NCI-H345 treated with DMSO at 0.1 percent for 48 hours (cell line): ENCODE measurements at regions not wholly inside any gene's neighbourhood (a gene's known extent, or its start where the extent isn't known, plus 50 kb on each side); places are given as distances from the start of the nearest gene placed in this dataset.
"Not testable (repeated sequence)": the region's sequence is repeated elsewhere in the genome, so short reads cannot be mapped to it uniquely, and the experiment has no call there.

Experiments
- DNase-seq: peaks from one replicate; lab custom pipeline; 2025; ENCODE audit not compliant: unreplicated experiment; lab: John Stamatoyannopoulos, UW

DNA sequence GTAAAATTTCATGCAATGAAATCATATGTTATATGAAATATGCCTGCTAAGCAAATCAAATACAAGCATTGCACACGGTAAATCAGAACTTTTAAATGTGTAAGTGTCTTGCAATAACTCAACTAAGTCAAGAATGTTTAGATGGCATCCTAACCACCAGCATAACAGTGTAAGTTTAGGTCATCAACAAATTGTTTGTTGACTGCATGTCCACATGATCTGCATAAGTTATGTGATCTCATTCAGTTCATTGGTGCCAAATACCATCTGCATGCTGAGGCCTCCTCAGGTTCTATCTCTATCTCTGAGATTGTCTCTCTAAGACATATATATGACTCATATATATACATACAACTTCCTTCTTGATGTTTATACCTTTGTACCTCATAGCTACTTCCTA, 159.6 kb upstream of the STK32A start:
- no peak for DNase-seq

DNA sequence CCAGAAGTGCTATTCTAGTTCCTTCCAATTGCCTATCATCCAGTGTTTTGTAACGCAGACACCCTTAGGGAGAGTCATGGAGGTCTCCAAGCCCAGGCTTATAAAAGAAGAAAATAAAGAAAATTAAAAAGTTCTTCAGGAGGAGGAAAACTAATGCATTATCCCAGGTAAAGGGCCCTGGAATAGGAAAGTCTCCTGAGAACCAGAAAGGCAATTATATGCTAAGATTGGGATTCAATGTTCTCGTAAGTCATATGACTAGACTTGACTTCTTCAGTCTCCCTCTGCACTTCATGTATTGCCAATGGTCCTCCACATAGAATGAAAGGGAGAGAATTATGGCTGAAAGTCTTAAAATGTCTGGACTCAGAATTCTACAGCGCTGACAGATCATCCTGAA, 154.4 kb upstream of the STK32A start:
- DNase-seq: no peak

DNA sequence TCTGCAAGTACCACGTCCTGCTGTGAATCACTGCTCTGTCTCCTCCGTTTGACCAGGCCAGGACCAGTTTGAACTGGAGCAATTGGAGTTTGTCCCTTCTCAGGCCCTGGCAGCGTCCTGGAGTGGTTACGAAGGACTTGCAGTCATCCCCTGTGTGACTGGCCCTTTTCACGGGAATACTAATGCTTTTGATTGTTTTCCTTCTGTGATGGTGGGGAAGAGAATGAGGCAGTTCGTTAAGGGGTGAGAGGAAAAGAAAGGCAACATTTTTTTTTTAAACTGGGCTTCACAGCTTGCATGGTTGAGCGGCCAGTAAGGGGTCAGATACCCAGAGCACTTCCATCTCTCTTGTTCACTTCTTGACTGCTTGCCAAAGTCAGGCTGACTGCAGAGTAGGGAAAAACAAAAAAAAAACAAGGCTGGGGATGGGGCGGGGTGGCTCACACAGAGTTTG, 153.5 kb upstream of the STK32A start:
- no peak for DNase-seq

DNA sequence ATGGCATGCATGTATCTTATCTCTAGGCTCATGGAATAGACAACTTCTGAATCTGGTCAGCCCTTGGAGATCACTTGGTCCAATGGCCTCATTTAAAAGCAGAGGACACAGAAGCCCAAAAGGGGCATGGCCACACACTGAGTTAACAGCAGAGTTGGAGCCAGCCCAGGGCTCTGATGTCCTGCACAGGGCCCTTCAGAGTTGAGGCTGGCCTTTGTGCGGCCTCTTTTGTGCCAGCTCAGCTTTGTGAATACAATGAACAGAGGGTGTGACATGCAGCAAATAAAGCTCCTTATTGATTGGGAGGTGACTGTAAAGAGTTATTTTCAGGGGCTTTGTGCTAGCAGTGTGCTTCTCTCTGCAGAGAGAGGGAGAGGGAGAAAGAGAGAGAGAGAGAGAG, 150.1 kb upstream of the STK32A start:
- DNase-seq: no peak

DNA sequence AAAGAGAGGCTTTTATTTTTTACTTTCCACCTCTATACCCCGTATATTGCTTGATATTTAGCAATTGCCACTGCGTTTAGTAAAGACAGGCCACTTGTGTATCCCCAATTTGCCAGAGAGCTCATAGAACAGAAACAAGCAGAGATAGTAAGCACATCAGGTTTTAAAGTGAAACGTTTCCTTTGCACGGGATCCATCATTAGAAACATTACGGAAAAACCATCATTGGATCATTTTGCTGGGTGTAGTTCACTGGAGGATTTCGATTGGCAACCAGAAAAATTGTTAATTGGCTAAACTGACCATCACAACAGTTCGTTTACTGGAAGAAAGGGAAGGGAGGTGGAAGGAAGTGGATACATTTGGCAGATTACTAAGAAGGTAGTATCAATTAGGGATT, 149.4 kb upstream of the STK32A start:
- DNase-seq: no peak

DNA sequence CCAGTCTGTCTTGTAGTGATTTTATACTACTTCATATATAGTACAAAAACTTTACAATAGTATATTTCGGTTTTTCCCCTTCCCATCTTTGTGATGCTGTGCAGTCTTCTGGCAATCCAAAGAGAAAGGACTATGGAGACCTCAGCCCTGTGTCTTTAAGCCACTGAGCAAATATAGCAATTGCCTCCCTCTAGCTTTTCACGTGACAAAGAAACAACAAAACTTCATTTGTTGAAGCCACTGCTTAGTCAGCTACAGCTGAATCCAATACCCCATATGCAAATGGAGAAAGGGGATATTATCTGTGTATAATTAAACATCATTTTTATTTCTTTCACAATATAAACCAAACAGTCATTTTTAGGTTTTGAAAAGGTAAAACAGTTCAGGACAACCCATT, 142.8 kb upstream of the STK32A start:
- no peak for DNase-seq

DNA sequence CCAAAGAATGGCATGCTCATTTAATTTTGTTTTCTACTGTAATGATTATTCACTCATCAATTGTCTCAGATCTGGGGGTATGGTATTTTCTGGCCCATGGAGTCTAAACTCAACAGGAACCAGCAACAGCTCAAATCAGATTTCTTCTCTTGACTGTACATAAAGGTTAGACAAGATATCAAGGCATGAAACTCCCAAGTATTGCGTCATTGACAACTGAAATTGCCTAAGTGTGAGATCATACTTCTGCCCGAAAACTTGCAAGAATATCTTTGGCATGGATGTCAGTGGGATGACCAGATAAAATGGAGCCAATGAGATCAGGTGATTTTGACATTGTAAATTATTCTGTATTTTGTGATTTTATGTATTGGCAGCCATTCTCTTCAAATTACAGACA, 141.7 kb upstream of the STK32A start:
- no peak for DNase-seq

DNA sequence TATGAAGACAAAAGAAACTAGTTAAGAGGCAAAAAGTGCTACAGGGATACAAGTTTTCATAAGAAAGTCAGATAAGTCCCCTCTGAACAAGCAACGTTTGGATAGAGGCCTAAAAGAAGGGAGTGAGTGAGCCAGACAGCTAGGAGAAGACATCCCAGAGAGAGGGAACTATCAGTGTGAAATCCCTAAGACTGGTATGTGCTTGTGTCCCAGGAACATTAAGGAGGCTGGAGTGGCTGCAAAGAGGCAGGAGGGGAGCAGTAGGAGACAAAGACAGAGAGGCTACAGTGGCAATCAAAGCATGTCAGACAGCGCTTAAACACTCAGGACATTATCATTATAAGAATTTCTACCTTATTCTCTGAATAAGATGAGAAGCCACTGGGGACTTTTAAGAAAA, 139.1 kb upstream of the STK32A start:
- no peak for DNase-seq

DNA sequence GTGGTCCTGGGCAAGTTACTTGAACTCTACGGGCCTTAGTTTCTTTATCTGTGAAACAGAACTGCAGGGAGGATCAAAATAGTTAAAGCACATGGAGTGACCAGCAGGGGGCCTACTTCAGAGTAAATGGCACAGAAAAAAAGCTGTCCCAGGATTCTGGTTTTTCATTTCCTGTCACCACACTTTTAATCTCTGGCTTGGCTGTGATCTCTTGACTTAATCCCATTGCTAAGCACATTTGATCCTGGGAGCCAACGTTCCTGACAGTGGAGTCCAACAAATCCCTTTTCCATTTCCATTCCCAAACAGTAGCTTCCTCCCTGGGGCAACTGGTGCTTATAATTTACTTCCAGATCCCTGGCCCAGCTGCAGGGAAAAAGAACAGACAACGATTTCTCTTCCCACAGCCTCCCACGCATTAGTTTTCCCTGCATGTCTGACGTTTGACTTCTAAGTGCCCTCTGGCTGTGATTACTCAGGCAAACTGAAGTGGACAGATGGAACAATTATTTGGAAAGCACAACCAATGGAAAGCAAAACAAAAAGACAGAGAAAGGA, 136.5 kb upstream of the STK32A start:
- DNase-seq: peak; percentile 87

- no peak for DNase-seq
Measured at GRCh38 chr5:147101659-147102369, 133.0 kb upstream of the STK32A start.

DNA sequence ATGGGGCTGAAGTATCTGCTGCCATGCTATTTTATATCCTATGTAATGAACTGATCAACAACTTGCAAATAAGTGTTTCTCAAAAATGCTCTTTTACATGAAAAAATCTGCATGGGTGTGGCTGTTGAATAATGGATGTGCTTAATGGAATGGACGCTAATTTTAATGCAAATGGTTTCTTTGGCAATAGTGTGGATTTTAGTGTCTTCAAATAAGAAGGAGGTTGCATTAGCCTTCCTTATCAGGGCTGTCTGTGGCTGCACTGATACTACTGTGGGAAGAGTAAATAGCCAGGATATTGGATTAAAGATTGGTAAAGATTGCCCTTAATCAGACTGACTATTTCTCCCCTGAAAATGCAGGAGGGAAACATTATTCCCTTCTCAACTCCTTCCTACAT, 121.9 kb upstream of the STK32A start:
- DNase-seq: no peak

DNA sequence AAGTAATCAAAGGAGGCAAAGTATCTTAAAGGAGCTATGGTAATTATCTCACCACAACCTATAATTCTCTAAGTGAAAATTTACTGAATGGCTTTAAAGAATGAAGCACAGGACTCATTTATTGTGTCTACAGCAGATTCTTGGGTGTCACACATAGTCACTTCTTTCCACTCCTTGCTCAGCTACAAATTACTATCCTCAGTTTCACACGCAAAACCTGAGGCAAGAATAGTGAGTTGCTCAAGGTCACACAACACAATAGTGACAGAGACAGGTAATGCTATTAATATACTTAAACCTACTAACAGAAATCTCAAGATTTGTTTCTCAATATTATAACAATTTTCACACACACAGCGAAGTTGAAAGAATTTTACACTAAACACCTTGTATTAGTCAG, 120.9 kb upstream of the STK32A start:
- no peak for DNase-seq

GRCh38 chr5:147139759-147140158, 95.1 kb upstream of the STK32A start:
- not testable (repeated sequence) for DNase-seq

GRCh38 chr5:147140558-147140957, 94.3 kb upstream of the STK32A start:
- DNase-seq: no peak

DNA sequence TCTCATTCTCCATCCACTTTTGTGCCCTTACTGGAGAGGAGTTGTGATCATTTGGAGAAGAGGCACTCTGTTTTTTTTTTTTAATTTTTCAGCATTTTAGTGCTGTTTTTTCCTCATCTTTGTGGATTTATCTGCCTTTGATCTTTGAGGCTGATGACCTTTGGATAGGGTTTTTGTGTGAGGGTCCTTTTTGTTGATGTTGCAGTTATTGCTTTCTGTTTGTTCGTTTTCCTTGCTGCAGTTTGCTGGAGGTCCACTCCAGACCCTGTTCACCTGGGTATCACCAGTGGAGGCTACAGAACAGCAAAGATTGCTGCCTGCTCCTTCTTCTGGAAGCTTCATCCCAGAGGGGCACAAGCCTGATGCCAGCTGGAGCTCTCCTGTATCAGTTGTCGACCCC, 93.2 kb upstream of the STK32A start:
- DNase-seq: not testable (repeated sequence)

DNA sequence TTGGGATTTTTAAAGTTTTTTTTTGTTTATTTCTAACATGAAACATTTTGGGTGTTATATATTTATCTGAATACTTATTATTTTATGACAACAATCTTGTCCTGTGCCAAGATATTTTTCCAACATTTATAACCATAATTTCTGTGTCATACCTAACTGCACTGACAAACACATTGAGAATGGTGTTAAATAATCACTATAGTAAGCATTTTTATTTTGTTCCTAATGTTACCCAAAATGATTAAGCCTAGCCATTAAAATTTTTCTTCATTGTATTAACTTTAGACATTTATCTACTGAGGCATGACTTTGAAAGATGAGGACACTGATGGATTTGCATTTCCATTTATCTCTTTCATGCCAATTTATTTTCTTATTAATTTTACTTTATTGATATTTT, 91.6 kb upstream of the STK32A start:
- DNase-seq: no peak

GRCh38 chr5:147145328-147145727, 89.5 kb upstream of the STK32A start:
- no peak for DNase-seq

GRCh38 chr5:147148715-147149114, 86.1 kb upstream of the STK32A start:
- DNase-seq: no peak

GRCh38 chr5:147152086-147152485, 82.7 kb upstream of the STK32A start:
- no peak for DNase-seq

DNA sequence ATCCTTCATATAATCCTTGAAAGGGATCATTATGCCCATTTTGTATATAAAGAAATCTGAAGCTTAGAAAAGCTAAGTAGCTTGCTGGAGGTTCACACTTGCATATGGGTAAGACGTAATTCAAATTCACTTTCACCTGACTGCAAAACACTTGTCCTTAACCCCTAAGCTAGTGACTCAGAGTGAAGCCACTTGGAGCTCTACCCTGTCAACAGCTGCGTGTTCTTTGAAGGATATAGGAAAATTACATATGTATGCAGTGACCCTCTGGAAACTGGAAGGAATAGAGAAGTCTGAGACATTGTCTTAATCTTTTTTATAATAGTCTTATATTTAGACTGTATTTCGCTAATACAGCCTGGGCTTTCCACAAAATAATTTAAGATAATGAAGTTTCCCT, 80.0 kb upstream of the STK32A start:
- DNase-seq: no peak

DNA sequence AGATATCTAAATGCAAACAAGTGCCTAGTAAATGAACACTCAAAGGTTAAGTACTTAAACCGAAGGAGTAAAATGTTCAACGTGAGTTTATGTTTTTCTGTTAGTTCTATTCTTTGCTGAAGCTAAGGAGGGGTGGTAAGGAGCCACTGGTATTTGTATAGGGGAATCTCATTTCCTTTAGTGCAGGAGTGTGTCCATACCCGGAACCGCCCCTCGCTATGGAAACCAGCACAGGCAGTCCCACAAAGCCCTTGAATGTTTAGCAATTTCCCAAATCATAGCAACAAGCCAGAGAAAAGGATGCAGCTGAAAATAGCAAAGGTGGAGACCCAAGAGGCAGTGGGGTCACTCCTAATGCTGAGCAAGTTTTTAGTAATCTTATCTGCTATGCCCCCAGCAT, 78.8 kb upstream of the STK32A start:
- DNase-seq: no peak

- DNase-seq: no peak
Measured at GRCh38 chr5:147160902-147161700, 73.7 kb upstream of the STK32A start.
